SK-N-SH (cell line): ENCODE measurements at regions not wholly inside any gene's neighbourhood (a gene's known extent, or its start where the extent isn't known, plus 50 kb on each side); places are given as distances from the start of the nearest gene placed in this dataset.

Experiments used
- CTCF ChIA-PET: fragments of 300-600, 350-600 bp; formaldehyde crosslinking; extraction: SDS; loops from one replicate; lab custom pipeline; 2021; lab: Yijun Ruan, JAX
- POLR2A ChIA-PET: fragments of 350-600 bp; sonication (Branson Sonifier 250); formaldehyde crosslinking; extraction: SDS; loops from one replicate; lab custom pipeline; 2020; ENCODE audit warnings: antibody characterized with exemption, inconsistent platforms; lab: Yijun Ruan, JAX
- DNase-seq: peaks from one replicate; pipeline ENCODE4 v3.0.0; 2012
- H2AFZ ChIP-seq: fragments of 200-600 bp; sonication (generic); 2 replicates; pipeline ENCODE4 v1.8.1; 2016; ENCODE audit warnings: antibody characterized with exemption, mild to moderate bottlenecking, low read depth
- H3F3A ChIP-seq: fragments of 200-600 bp; sonication (generic); replicated peaks from 2 replicates; pipeline ENCODE3; 2016; ENCODE audit warnings: antibody characterized with exemption, mild to moderate bottlenecking; ENCODE audit not compliant: insufficient read depth
- H3K27ac ChIP-seq, 2 experiments: fragments of 200-500 bp in 1 of 2; fragments of 200-600 bp in 1 of 2; sonication (Bioruptor generic) in 1 of 2; sonication (generic), shearing (Covaris generic) in 1 of 2; 2 replicates each; pipeline versions ENCODE4 v1.5.1 to v1.6.1; 2014 to 2016; ENCODE audit warnings: low read depth in 2 of 2, inconsistent platforms in 1 of 2, low read length in 1 of 2, mild to moderate bottlenecking in 1 of 2, mixed read lengths in 1 of 2
- H3K27me3 ChIP-seq: fragments of 200-600 bp; sonication (generic), shearing (Covaris generic); 2 replicates; pipeline ENCODE4 v1.6.1; 2016; ENCODE audit warnings: mixed run types; ENCODE audit not compliant: insufficient read depth
- H3K36me3 ChIP-seq, 2 experiments: fragments of 200-500 bp in 1 of 2; fragments of 200-600 bp in 1 of 2; sonication (Bioruptor generic) in 1 of 2; sonication (generic) in 1 of 2; replicated peaks in 1 of 2; 2 replicates each; pipeline versions ENCODE3 to v1.5.1; 2014 to 2016; ENCODE audit warnings: low read length in 1 of 2, mild to moderate bottlenecking in 1 of 2; ENCODE audit not compliant: insufficient read depth in 2 of 2, control insufficient read depth in 1 of 2
- H3K4me1 ChIP-seq, 2 experiments: fragments of 200-500 bp in 1 of 2; fragments of 200-600 bp in 1 of 2; sonication (Bioruptor generic) in 1 of 2; sonication (generic), shearing (Covaris generic) in 1 of 2; 2 replicates each; pipeline versions ENCODE4 v1.5.1 to v1.6.1; 2014 to 2016; ENCODE audit warnings: low read depth in 1 of 2, low read length in 1 of 2, mixed run types in 1 of 2; ENCODE audit not compliant: insufficient read depth in 2 of 2, control insufficient read depth in 1 of 2
- H3K4me2 ChIP-seq: fragments of 200-600 bp; sonication (generic), shearing (Covaris generic); 2 replicates; pipeline ENCODE4 v1.6.1; 2017; ENCODE audit warnings: mixed run types
- H3K4me3 ChIP-seq, 2 experiments: fragments of 200-500 bp in 1 of 2; fragments of 200-600 bp in 1 of 2; sonication (Bioruptor generic) in 1 of 2; sonication (generic), shearing (Covaris generic) in 1 of 2; 2 replicates each; pipeline versions ENCODE4 v1.5.1 to v1.8.1; 2014 to 2016; ENCODE audit warnings: low read depth in 2 of 2, inconsistent platforms in 1 of 2, low read length in 1 of 2, mild to moderate bottlenecking in 1 of 2, mixed read lengths in 1 of 2, moderate library complexity in 1 of 2
- H3K79me2 ChIP-seq: fragments of 200-600 bp; sonication (generic); 2 replicates; pipeline ENCODE4 v1.8.1; 2017; ENCODE audit warnings: mild to moderate bottlenecking; ENCODE audit not compliant: insufficient read depth
- H3K9ac ChIP-seq: fragments of 200-600 bp; sonication (generic); 2 replicates; pipeline ENCODE4 v1.6.1; 2017; ENCODE audit warnings: mixed run types
- H3K9me2 ChIP-seq: fragments of 200-600 bp; sonication (generic); 2 replicates; pipeline ENCODE4 v1.6.1; 2017; ENCODE audit warnings: mixed run types
- H3K9me3 ChIP-seq: fragments of 200-600 bp; sonication (generic); 2 replicates; pipeline ENCODE4 v1.6.1; 2017; ENCODE audit warnings: mixed run types, mild to moderate bottlenecking, moderate library complexity
- H4K20me1 ChIP-seq: fragments of 200-600 bp; sonication (generic); 2 replicates; pipeline ENCODE4 v1.6.1; 2017; ENCODE audit warnings: mild to moderate bottlenecking, mixed run types; ENCODE audit not compliant: insufficient read depth
- ELF1 ChIP-seq: IDR thresholded peaks from 2 replicates; pipeline ENCODE4 v1.4.0; 2012
- EZH2phosphoT487 ChIP-seq: fragments of 200-600 bp; sonication (generic); IDR thresholded peaks from 2 replicates; pipeline ENCODE4 v1.6.1; 2017; ENCODE audit warnings: low read depth, mixed run types, mild to moderate bottlenecking, antibody characterized with exemption, moderate library complexity, borderline replicate concordance
- FOXJ3 ChIP-seq: sonication (generic); formaldehyde crosslinking; IDR thresholded peaks from 2 replicates; pipeline ENCODE4 v1.5.1; 2020; ENCODE audit warnings: mild to moderate bottlenecking, missing genetic modification reagents
- FOXM1 ChIP-seq: IDR thresholded peaks from 2 replicates; pipeline ENCODE4 v1.4.0; 2012; ENCODE audit warnings: low read depth, mild to moderate bottlenecking
- GATA2 ChIP-seq: sonication (generic); formaldehyde crosslinking; IDR thresholded peaks from 2 replicates; pipeline ENCODE4 v1.5.0; 2020; ENCODE audit warnings: mild to moderate bottlenecking, missing genetic modification reagents
- MEF2A ChIP-seq: IDR thresholded peaks from 2 replicates; pipeline ENCODE4 v1.4.0; 2012; ENCODE audit warnings: low read depth, borderline replicate concordance
- MXI1 ChIP-seq: IDR thresholded peaks from 2 replicates; pipeline ENCODE4 v1.6.1; 2012; ENCODE audit warnings: mild to moderate bottlenecking, low read depth, low read length, improper control_type of control experiment
- NRF1 ChIP-seq: IDR thresholded peaks from 2 replicates; pipeline ENCODE4 v1.6.1; 2012; ENCODE audit warnings: low read depth, mild to moderate bottlenecking, low read length
- RCOR1 ChIP-seq: fragments of 150-350 bp; IDR thresholded peaks from 2 replicates; pipeline ENCODE4 v1.6.1; 2017; ENCODE audit warnings: antibody characterized with exemption, low read length
- REST ChIP-seq: IDR thresholded peaks from 2 replicates; pipeline ENCODE4 v1.6.1; 2012; ENCODE audit warnings: mild to moderate bottlenecking, low read depth, low read length, moderate library complexity
- RFX5 ChIP-seq: IDR thresholded peaks from 2 replicates; pipeline ENCODE4 v1.6.1; 2012; ENCODE audit warnings: mild to moderate bottlenecking, improper control_type of control experiment, low read length
- RXRA ChIP-seq: IDR thresholded peaks from 2 replicates; pipeline ENCODE4 v1.4.0; 2012; ENCODE audit warnings: low read depth, mild to moderate bottlenecking, borderline replicate concordance
- SMC3 ChIP-seq: IDR thresholded peaks from 2 replicates; pipeline ENCODE4 v1.6.1; 2012; ENCODE audit warnings: low read depth, low read length, improper control_type of control experiment
- USF2 ChIP-seq: fragments of 150-350 bp; IDR thresholded peaks from 2 replicates; pipeline ENCODE4 v1.6.1; 2017; ENCODE audit warnings: antibody characterized with exemption, low read length, low read depth, borderline replicate concordance
- YY1 ChIP-seq: IDR thresholded peaks from 2 replicates; pipeline ENCODE4 v1.4.0; 2012; ENCODE audit warnings: low read depth, mild to moderate bottlenecking
- ZBTB33 ChIP-seq: IDR thresholded peaks from 2 replicates; pipeline ENCODE4 v1.4.0; 2012; ENCODE audit warnings: low read depth, borderline replicate concordance
- WGBS: methylation state at CpG from one replicate; pipeline ENCODE4 v1.1.6; 2017; ENCODE audit warnings: low lambda C conversion rate; 5-methylcytosine and 5-hydroxymethylcytosine counted together

- no peak for DNase-seq
These were observed 77.1 kb upstream of the CDYL start for GRCh38 chr6:4698901-4699659.

More at GRCh38 chr6:4698901-4699659, 77.1 kb upstream of the CDYL start:
- Histone ChIP-seq H3K4me3 (no peak overlapping the region), H3K4me1 (no peaks in the 10 kb centered on the region), H3K9me3 (no peaks in the 10 kb centered on the region), H3K36me3 (no peaks in the 10 kb centered on the region), H3K4me2 (no peak overlapping the region), H3K9me2 (no peaks in the 10 kb centered on the region), H4K20me1 (no peaks in the 10 kb centered on the region), H2AFZ (no peak overlapping the region), H3F3A (no peaks in the 10 kb centered on the region), H3K27me3 (no peaks in the 10 kb centered on the region; the same call in 1 of the 2 replicates), H3K27ac (no peak overlapping the region), H3K9ac (no peak overlapping the region), H3K79me2 (no peaks in the 10 kb centered on the region)
- TF ChIP-seq EZH2phosphoT487 (no peak), SMC3 (no peak), ZBTB33 (no peak), GATA2 (CRISPR knock-in tag) (no peak), YY1 (no peak), FOXM1 (no peak), FOXJ3 (no peak), RXRA (no peak), ELF1 (no peak), RCOR1 (no peak), NRF1 (no peak), MEF2A (no peak), RFX5 (no peak), USF2 (no peak), MXI1 (no peak), REST (no peak)
- WGBS, result 13% methylated on average over 3 of the region's 3 CpGs
- ChIA-PET CTCF (no interaction called here), POLR2A (no interaction called here)
